K562 (cell line): ENCODE measurements at regions not wholly inside any gene's neighbourhood (a gene's known extent, or its start where the extent isn't known, plus 50 kb on each side); places are given as distances from the start of the nearest gene placed in this dataset.

ENCODE experiments used
- ATAC-seq: fragments of 200-7000 bp; cut with Tn5 transposase; 3 replicates; pipeline ENCODE4 v1.9.1; 2020; ENCODE audit warnings: moderate library complexity
- BruUV-seq: library from RNA; stranded (reverse); fragments of 400-500 nt; replicated peaks from 2 replicates; lab custom pipeline; 2021; lab: Mats Ljungman, UMichigan
- CTCF ChIA-PET: fragments of 300-600 bp; formaldehyde crosslinking; extraction: SDS; loops from one replicate; lab custom pipeline; 2021; ENCODE audit warnings: low intra/inter-chr PET ratio; lab: Yijun Ruan, JAX
- POLR2A ChIA-PET: fragments of 300-600, 350-650 bp; sonication (Branson Sonifier 250); formaldehyde crosslinking; extraction: SDS; loops from one replicate; lab custom pipeline; 2021; ENCODE audit warnings: antibody characterized with exemption, inconsistent platforms; lab: Yijun Ruan, JAX
- DNase-seq, 4 experiments: peaks; one replicate each; pipeline versions ENCODE4 v3.0.0 to v3.0.0-alpha.2; 2011 to 2018; ENCODE audit warnings: low spot score in 3 of 4, mixed read lengths in 3 of 4; ENCODE audit errors: extremely low read depth in 1 of 4
- FAIRE-seq: peaks from 2 replicates; lab custom pipeline; 2011; peaks lifted over from hg19 to GRCh38; lab: Jason Lieb, UNC
- H2AFZ ChIP-seq: 2 replicates; pipeline ENCODE4 v1.6.0; 2011; ENCODE audit warnings: low read depth, low read length, control low read depth, inconsistent platforms
- H3K27ac ChIP-seq: fragments of 200-600 bp; 3 replicates; pipeline ENCODE4 v1.8.0; 2011; ENCODE audit warnings: low read depth, mild to moderate bottlenecking, control low read depth, inconsistent platforms, low read length, moderate library complexity, mixed read lengths; ENCODE audit errors: extremely low read depth
- H3K27me3 ChIP-seq, 2 experiments: fragments of 300-600 bp in 1 of 2; 2 replicates in 1 of 2; 3 replicates in 1 of 2; pipeline versions ENCODE4 v1.6.0 to v1.8.0; 2011; ENCODE audit warnings: inconsistent platforms in 2 of 2, low read length in 2 of 2, mild to moderate bottlenecking in 1 of 2, mixed read lengths in 1 of 2, moderate library complexity in 1 of 2; ENCODE audit not compliant: control insufficient read depth in 2 of 2, insufficient read depth in 2 of 2
- H3K36me3 ChIP-seq: fragments of 300-600 bp; 3 replicates; pipeline ENCODE4 v1.8.0; 2011; ENCODE audit warnings: mild to moderate bottlenecking, low read length, inconsistent platforms; ENCODE audit not compliant: control insufficient read depth, insufficient read depth
- H3K4me1 ChIP-seq, 2 experiments: fragments of 200-600 bp in 1 of 2; replicated peaks in 1 of 2; 2 replicates in 1 of 2; 3 replicates in 1 of 2; pipeline versions ENCODE4 v1.5.1 to v1.8.0; 2011; ENCODE audit warnings: inconsistent platforms in 2 of 2, low read length in 2 of 2, mild to moderate bottlenecking in 1 of 2, mixed read lengths in 1 of 2, moderate library complexity in 1 of 2; ENCODE audit not compliant: control insufficient read depth in 2 of 2, insufficient read depth in 2 of 2
- H3K4me2 ChIP-seq: 2 replicates; pipeline ENCODE4 v1.6.1; 2011; ENCODE audit warnings: low read length, control low read depth, inconsistent platforms, mixed read lengths; ENCODE audit not compliant: insufficient read depth
- H3K4me3 ChIP-seq: fragments of 200-600 bp; sonication (generic), shearing (Covaris generic); 2 replicates; pipeline ENCODE4 v1.5.1; 2016; ENCODE audit warnings: control low read depth, inconsistent platforms
- H3K79me2 ChIP-seq: fragments of 200-600 bp; 3 replicates; pipeline ENCODE4 v1.8.0; 2011; ENCODE audit warnings: low read length, inconsistent platforms; ENCODE audit not compliant: control insufficient read depth, insufficient read depth
- H3K9ac ChIP-seq, 2 experiments: 2 replicates each; pipeline versions ENCODE4 v1.6.0 to v1.6.1; 2011; ENCODE audit warnings: low read depth in 2 of 2, low read length in 2 of 2, control low read depth in 1 of 2, inconsistent platforms in 1 of 2, mild to moderate bottlenecking in 1 of 2, mixed read lengths in 1 of 2; ENCODE audit not compliant: insufficient read depth in 1 of 2
- H3K9me1 ChIP-seq: one replicate; pipeline ENCODE4 v1.6.0; 2011; ENCODE audit warnings: inconsistent platforms, mild to moderate bottlenecking, low read length, moderate library complexity; ENCODE audit not compliant: control insufficient read depth, insufficient read depth
- H3K9me3 ChIP-seq: replicated peaks from 2 replicates; pipeline ENCODE4 v1.5.1; 2011; ENCODE audit warnings: low read depth, low read length, inconsistent platforms; ENCODE audit not compliant: control insufficient read depth, insufficient read depth
- H4K20me1 ChIP-seq: replicated peaks from 2 replicates; pipeline ENCODE4 v1.6.1; 2011; ENCODE audit warnings: low read length, inconsistent platforms, mixed read lengths; ENCODE audit not compliant: control insufficient read depth, insufficient read depth
- ASH1L ChIP-seq: fragments of 450-650 bp; IDR thresholded peaks from 2 replicates; pipeline ENCODE4 v1.6.1; 2018; ENCODE audit warnings: borderline replicate concordance, mild to moderate bottlenecking, low read depth; ENCODE audit not compliant: partially characterized antibody
- FIP1L1 ChIP-seq: fragments of 200-400 bp; formaldehyde crosslinking; IDR thresholded peaks from 2 replicates; pipeline ENCODE4 v1.6.1; 2018; ENCODE audit warnings: mild to moderate bottlenecking, low read depth, low read length; ENCODE audit not compliant: poor library complexity, severe bottlenecking
- KHSRP ChIP-seq: fragments of 450-650 bp; IDR thresholded peaks from 2 replicates; pipeline ENCODE4 v1.6.1; 2017
- MBD2 ChIP-seq: sonication (generic); IDR thresholded peaks from 2 replicates; pipeline ENCODE4 v1.6.1; 2016; ENCODE audit warnings: low read depth, borderline replicate concordance
- NFIX ChIP-seq: fragments of 250-450 bp; sonication (Bioruptor Pico); IDR thresholded peaks from 2 replicates; pipeline ENCODE4 v1.4.0; 2020; ENCODE audit warnings: low read depth, mild to moderate bottlenecking, moderate library complexity
- POLR2AphosphoS5 ChIP-seq: IDR thresholded peaks from 2 replicates; pipeline ENCODE4 v1.6.1; 2011; ENCODE audit warnings: mild to moderate bottlenecking, low read depth, low read length, moderate library complexity; ENCODE audit not compliant: control insufficient read depth, insufficient read depth
- PTRF ChIP-seq: fragments of 450-650 bp; IDR thresholded peaks from 2 replicates; pipeline ENCODE4 v1.6.1; 2016; ENCODE audit warnings: mild to moderate bottlenecking, missing genetic modification characterization, missing compliant biosample characterization
- SP2 ChIP-seq: IDR thresholded peaks from 2 replicates; pipeline ENCODE4 v1.6.1; 2011; ENCODE audit warnings: mild to moderate bottlenecking, low read depth, low read length, moderate library complexity; ENCODE audit not compliant: poor library complexity, severe bottlenecking; ENCODE audit errors: extremely low read depth
- TCF15 ChIP-seq: fragments of 250-450 bp; sonication (Bioruptor Pico); IDR thresholded peaks from 2 replicates; pipeline ENCODE4 v1.8.0; 2022; ENCODE audit warnings: moderate library complexity, mild to moderate bottlenecking, inconsistent platforms
- ZBTB1 ChIP-seq: sonication (generic); formaldehyde crosslinking; IDR thresholded peaks from 2 replicates; pipeline ENCODE4 v1.8.1; 2023; ENCODE audit warnings: missing genetic modification reagents, low read depth, mild to moderate bottlenecking, borderline replicate concordance
- ZNF217 ChIP-seq: sonication (generic); formaldehyde crosslinking; IDR thresholded peaks from 2 replicates; pipeline ENCODE4 v1.8.0; 2022; ENCODE audit warnings: mild to moderate bottlenecking, missing genetic modification reagents
- ZNF239 ChIP-seq: fragments of 250-450 bp; sonication (Bioruptor Pico); IDR thresholded peaks from 2 replicates; pipeline ENCODE4 v1.4.0; 2020; ENCODE audit warnings: mild to moderate bottlenecking
- WGBS: fragments of 100-300 bp; shearing (Covaris generic); methylation state at CpG from one replicate; pipeline ENCODE4 v1.1.6; 2016; ENCODE audit warnings: low coverage, mixed read lengths; ENCODE audit not compliant: insufficient coverage; ENCODE audit errors: missing lambda C conversion rate; 5-methylcytosine and 5-hydroxymethylcytosine counted together
- in situ Hi-C: fragments of 300-500 bp; cut with MboI; formaldehyde crosslinking; loops from 4 replicates; pipeline ENCODE4 v1.15.0; 2018; ENCODE audit warnings: inconsistent platforms, mixed read lengths
- intact Hi-C: fragments of 100-400 bp; cut with micrococcal nuclease; formaldehyde crosslinking; loops from 2 replicates; pipeline ENCODE4 v1.14.2; 2022
- TF ChIP-seq, protein P1 (sequence below): fragments of 450-650 bp; IDR thresholded peaks from 2 replicates; pipeline ENCODE4 v1.6.1; 2018; ENCODE audit warnings: mild to moderate bottlenecking, low read depth; ENCODE audit not compliant: partially characterized antibody
- TF ChIP-seq, protein P2 (sequence below): sonication (generic); formaldehyde crosslinking; IDR thresholded peaks from 2 replicates; pipeline ENCODE4 v1.8.0; 2022; ENCODE audit warnings: mild to moderate bottlenecking, missing genetic modification reagents

- intact Hi-C loops (loop anchor here (2.0 to 5.0 kb wide), 2 partner anchors 63 to 220 kb away; no protein-coding TSS in a partner anchor), in situ Hi-C loops (loop anchor here (10.0 kb wide), 1 partner anchor 223 kb away; no protein-coding TSS in a partner anchor)
- no peaks in the 10 kb centered on the region for H3K9me3 ChIP-seq
- no peaks in the 10 kb centered on the region for H3K4me1 ChIP-seq
- peaks cover 7 to 29% of the 10 kb centered on the region in 2 experiments for H3K27me3 ChIP-seq
- TF ChIP-seq NFIX (no peak), ASH1L (no peak), FIP1L1 (no peak)
- no peak for DNase-seq
- H3K36me3 ChIP-seq = no peaks in the 10 kb centered on the region
- POLR2A ChIA-PET = no interaction called here
- no peaks in the 10 kb centered on the region for H3K9me1 ChIP-seq
- no peaks in the 10 kb centered on the region for H3K79me2 ChIP-seq
- no peak overlapping the region for H3K27ac ChIP-seq
- no peak overlapping the region for H3K4me2 ChIP-seq
- H4K20me1 ChIP-seq = no peaks in the 10 kb centered on the region
- H3K4me3 ChIP-seq = no peak overlapping the region
- H3K9ac ChIP-seq = no peak overlapping the region
- 0% methylated on average over 4 of the region's 4 CpGs for WGBS
- CTCF ChIA-PET = no interaction called here
- ATAC-seq = no peak
- no peak for FAIRE-seq
- BruUV-seq = no TSS peak
- no peak overlapping the region for H2AFZ ChIP-seq
These were observed 116.2 kb downstream of the C17orf67 start for GRCh38 chr17:56717471-56717870.

- no TSS peak for BruUV-seq
- Histone ChIP-seq H3K27ac (no peak overlapping the region), H3K9me3 (no peaks in the 10 kb centered on the region), H3K9ac (no peak overlapping the region), H3K4me3 (no peak overlapping the region), H3K27me3 (peaks cover 11 to 34% of the 10 kb centered on the region in 2 experiments), H3K79me2 (no peaks in the 10 kb centered on the region), H3K4me2 (no peak overlapping the region), H3K4me1 (no peaks in the 10 kb centered on the region), H3K36me3 (no peaks in the 10 kb centered on the region), H4K20me1 (0 out of 2 replicates have a peak, but pooled peaks cover under 1% of the 10 kb centered on the region), H3K9me1 (no peaks in the 10 kb centered on the region), H2AFZ (no peak overlapping the region)
- ChIA-PET POLR2A (interaction anchor here (0.6 kb wide), 1 partner anchor 423 kb away, joined by 3 read pairs; no protein-coding TSS in a partner anchor), CTCF (interaction anchor here (0.6 kb wide), 1 partner anchor 127 kb away, joined by 3 read pairs; no protein-coding TSS in a partner anchor)
- in situ Hi-C loops (loop anchor here (10.0 kb wide), 1 partner anchor 224 kb away; no protein-coding TSS in a partner anchor), intact Hi-C loops (loop anchor here (5.0 kb wide), 1 partner anchor 221 kb away; no protein-coding TSS in a partner anchor)
- FAIRE-seq (no peak), ATAC-seq (no peak), DNase-seq (no peak)
- 0% methylated on average over 3 of the region's 4 CpGs for WGBS
- TF ChIP-seq ZNF239 = no peak
- TF ChIP-seq SP2 = no peak
- TF ChIP-seq POLR2AphosphoS5 = no peak
- no peak for TF ChIP-seq ZNF217 (CRISPR knock-in tag)
- TF ChIP-seq ZBTB1 (CRISPR knock-in tag) = no peak
- no peak for TF ChIP-seq MBD2
- no peak for TF ChIP-seq PTRF (tag)
- TF ChIP-seq KHSRP = no peak
- TF ChIP-seq, protein P1, sequence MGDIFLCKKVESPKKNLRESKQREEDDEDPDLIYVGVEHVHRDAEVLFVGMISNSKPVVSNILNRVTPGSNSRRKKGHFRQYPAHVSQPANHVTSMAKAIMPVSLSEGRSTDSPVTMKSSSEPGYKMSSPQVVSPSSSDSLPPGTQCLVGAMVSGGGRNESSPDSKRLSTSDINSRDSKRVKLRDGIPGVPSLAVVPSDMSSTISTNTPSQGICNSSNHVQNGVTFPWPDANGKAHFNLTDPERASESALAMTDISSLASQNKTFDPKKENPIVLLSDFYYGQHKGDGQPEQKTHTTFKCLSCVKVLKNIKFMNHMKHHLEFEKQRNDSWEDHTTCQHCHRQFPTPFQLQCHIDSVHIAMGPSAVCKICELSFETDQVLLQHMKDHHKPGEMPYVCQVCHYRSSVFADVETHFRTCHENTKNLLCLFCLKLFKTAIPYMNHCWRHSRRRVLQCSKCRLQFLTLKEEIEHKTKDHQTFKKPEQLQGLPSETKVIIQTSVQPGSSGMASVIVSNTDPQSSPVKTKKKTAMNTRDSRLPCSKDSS = no peak
- no peak for TF ChIP-seq TCF15
- TF ChIP-seq, protein P2, sequence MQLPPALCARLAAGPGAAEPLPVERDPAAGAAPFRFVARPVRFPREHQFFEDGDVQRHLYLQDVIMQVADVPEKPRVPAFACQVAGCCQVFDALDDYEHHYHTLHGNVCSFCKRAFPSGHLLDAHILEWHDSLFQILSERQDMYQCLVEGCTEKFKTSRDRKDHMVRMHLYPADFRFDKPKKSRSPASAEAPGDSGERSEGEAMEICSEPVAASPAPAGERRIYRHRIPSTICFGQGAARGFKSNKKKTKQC (CRISPR knock-in tag) = no peak
These were observed 115.2 kb downstream of the C17orf67 start for GRCh38 chr17:56718515-56718914.
